Muscle of back (tissue), 3 donors: ENCODE measurements at regions not wholly inside any gene's neighbourhood (a gene's known extent, or its start where the extent isn't known, plus 50 kb on each side); places are given as distances from the start of the nearest gene placed in this dataset.
A peak's percentile ranks its signal among the peaks of the same experiment; 100 is the strongest.

Experiments used
- DNase-seq, 3 donors: peaks; one replicate each; pipeline versions ENCODE4 v3.0.0 to v3.0.0-alpha.2; 2013

- no peak for DNase-seq
Measured at GRCh38 chr2:109070290-109070689, 58.7 kb upstream of the SH3RF3 start.

DNA sequence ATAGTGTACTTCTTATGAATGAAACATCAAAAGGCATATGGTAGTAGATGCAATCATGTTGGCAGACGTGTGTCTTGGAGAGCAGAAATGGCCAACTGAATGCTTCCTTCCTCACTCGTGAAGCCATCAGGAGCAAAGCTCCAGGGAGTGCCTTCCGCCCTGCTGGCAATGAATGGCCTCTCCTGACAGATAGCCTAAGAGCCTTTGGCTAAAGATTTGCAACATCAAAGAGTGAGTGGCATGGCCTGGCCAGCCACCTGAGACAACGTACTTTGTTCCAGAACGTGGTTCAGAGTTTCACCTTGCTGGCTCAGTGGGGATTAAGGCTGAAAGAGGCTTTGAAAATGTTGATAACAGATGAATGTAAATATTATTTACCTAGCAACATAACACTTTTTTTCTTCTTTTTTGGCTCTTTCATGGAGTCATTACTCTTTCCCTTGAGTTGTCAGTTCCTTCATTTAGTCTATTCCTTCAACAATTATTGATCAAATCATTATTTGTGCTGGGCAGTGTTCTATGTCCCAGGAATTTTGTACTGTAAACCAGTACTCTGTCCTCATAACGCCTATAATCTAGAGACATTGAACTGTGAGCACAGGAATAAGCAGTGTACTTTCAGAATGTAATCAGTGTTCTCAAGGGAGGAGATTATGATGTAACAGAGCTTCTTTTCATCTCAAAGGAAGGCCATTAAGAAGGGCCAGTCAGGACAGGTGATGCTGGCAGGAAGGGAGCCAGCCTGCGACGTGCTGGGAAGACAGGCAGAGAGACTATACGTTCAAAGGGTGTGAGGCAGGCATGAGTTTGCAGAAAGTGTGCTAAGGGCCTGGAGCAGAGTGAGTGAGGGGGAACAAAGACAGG lies 59.4 kb upstream of the SH3RF3 start:
- DNase-seq = no peak

DNA sequence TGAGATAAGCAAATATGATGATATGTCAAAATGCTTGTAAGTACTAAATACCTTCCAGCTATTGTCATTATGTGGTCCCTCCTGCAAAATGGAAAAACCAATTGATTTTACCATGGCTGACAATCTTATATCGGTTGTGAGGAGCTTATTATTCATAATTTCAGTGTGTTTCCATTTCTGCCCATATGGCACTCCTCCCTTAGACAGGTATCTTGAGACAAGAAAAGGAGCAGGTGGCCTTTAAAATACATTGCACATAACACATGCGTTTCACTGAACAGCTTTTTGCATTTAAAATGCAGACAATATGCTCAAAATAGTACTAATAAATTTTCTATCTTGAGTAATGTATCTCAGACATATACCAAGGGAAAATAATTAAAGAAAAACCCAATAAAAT lies 60.2 kb upstream of the SH3RF3 start:
- no peak for DNase-seq

DNA sequence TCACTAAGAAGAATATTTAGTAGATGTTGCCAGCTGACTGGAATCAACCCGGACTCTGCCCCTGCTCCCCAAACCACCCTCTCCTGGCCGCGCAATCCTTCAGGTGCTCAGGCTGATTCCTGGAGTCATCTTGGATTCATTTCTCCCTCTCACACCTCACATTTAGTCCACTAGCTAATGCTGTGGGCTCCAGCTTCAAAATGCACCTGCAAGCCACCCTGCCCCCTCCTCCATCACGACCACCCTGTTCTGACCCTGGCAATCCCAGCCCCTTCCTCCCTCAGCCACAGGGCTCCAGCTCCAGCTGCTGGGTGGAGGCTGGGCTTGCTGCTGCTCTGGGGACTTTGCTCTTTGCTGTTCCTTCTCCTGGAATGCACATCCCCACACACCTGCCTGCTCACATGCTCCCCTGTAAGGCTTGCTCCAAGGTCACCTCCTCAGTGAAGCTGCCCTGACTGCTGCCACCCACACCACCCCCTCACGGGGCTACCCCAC lies 61.3 kb upstream of the SH3RF3 start:
- no peak for DNase-seq

DNA sequence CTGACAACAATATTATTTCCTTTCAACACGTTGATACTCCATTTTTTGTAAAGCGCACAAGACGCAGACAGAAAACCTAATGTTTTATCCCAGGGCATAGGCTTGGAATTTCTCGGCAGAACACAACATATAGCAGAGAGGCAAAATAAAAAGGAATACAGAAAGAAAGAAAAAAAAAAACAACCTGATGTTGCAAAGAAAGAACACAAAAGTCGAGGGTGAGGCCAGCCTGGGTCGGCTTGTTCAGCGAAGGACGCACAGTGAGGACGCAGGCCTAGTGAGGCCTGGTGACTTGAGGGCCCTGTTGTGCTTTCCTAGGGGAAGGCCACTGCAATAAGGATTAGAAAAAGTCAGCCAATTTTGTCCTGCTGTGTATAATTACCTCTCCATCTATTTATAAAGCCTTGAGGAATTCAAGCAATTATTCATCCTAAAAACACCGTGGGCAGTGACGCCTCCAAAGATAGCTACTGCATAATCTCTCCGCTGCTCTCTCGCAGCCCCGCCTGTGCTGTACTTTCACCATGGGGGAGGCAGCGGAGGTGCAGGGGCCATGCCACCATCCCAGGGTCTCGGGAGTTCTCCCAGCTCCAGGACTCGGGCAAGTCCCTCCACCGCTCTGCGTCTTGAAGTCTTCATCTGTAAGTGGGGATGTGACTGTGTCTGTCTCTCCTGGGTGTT lies 61.9 kb upstream of the SH3RF3 start:
- DNase-seq = no peak

GRCh38 chr2:109066501-109066900 lies 62.5 kb upstream of the SH3RF3 start:
- no peak for DNase-seq

GRCh38 chr2:109065391-109065734 lies 63.6 kb upstream of the SH3RF3 start:
- peak in 2 of 3 donors; percentile 9 to 23 for DNase-seq

GRCh38 chr2:109064660-109065390 lies 64.2 kb upstream of the SH3RF3 start:
- no peak for DNase-seq

DNA sequence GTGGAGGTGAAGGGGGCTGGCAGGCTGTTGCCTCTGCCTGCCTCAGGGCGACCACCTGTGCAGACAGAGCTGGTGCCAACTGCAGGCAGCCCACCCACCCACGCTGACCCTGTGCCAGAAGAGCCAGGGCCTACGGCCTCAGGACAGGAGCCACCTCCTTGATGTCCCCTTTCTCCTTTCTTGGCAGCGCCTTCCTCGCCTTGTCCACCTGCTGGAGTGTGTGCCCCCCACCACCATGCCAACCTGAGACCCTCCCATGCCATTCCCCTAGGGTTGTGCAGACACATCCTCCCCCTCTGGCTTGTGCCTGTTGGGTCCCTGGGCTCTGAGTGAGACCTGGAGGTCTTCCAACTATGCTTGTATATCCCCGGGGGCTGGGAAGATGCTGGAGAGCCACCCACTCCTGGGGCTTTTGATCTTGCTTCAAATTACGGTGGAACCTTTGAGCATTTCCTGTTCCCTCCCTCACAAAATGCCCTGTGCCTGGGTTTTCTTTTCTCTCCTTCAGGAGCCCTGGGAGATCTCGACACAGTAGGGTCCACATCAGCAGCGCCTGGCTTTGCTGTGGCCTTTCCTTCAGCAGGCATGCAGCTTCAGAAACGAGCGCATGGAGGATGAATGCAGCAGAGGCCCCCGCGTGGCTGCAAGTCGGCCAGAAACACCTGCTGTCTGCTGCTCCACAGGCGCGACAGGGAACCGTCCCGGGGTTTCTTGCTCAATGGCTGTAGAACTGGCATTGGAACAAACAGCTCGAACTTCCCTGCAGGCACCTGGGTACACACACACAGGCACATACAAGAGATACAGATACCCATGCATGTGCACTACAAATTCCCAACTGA lies 65.9 kb upstream of the SH3RF3 start:
- no peak for DNase-seq

- no peak for DNase-seq
Measured at GRCh38 chr2:109062145-109062858, 66.7 kb upstream of the SH3RF3 start.

GRCh38 chr2:109061736-109062135 lies 67.3 kb upstream of the SH3RF3 start:
- DNase-seq = no peak

GRCh38 chr2:109060496-109060895 lies 68.5 kb upstream of the SH3RF3 start:
- no peak for DNase-seq

DNA sequence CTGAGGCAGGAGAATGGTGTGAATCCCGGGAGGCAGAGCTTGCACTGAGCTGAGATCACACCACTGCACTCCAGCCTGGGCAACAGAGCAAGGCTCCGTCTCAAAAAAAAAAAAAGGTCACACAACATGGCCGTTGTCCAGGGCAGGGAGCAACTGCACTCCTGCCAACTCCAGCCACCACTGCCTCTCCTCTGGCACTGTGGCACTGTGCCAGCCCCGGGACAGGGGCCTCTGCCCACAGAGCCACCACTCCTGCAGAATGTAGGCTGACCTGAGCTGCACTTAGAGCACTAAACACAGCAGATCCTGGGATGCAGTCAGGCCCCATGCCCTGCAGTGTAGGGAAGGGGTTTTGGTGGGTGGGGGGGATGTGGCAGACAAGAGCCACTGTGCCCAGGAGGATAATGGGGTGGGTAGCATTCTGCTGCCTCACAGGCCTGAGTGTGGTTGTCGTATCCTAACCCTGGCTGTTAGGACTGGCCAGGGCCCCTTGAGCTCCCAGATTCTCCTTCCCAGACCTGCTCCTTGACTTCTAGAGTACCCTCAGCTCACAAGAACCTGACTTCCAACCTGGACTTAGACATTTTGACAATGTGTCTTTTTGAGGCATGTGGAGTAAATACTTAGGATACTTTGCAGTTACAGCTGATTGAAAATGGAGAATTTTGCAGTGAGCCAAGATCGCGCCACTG lies 69.4 kb upstream of the SH3RF3 start:
- DNase-seq = peak in 1 of 3 donors; percentile 7

DNA sequence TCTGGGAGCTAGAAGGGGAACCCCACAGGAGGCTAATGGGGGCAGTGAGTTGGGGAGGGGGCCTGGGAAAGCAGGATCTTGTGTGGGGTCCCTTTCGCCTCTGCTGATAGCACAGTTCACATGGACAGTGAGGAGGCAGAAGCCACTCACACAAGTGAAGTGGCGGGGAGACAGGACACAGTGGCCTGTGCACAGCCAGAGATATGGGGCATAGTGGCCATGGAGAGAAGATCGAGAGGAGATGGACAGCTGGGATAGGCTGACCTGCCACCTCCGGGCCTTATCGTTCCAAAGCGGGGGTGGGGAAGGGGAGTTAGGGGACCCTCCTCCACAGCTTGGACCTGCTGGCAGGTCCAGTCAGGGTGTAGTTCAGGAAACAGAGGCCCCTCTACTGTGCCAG lies 69.8 kb upstream of the EDAR start:
- DNase-seq = no peak

DNA sequence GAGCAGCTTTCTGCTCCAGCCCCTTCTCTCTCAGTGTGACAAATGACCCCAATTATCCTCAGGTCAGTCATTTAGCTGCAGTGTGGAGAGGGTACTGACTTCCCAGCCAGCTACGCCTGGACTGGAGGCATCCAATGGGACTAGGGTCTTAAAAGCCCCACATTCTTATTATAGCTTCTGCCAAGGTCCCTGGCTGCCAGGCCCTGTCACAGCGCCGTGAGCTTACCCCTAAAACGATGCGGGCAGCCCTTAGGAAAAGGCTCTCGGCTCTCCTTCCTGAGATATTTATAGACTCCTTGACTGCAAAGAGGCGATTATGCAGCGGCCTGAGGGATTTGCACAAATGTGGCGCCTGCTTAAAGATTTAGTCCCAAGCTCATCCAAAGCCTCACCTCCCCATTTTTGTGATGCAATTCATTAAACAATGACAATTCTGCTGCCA lies 69.2 kb upstream of the EDAR start:
- no peak for DNase-seq

GRCh38 chr2:109057686-109058085 lies 68.7 kb upstream of the EDAR start:
- no peak for DNase-seq

DNA sequence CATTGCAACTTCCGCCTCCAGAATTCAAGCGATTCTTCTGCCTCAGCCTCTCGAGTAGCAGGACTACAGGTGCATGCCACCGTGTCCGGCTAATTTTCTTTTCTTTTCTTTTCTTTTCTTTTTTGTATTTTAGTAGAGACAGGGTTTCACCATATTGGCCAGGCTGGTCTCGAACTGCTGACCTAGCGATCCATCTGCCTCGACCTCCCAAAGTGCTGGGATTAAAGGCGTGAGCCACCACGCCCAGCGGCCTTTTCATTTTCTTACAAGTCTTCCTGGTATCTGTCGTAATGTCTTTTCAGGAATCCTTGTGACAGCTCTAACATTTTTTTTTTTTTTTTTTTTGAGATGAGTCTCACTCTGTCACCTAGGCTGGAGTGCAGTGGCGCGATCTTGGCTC lies 66.4 kb upstream of the EDAR start:
- DNase-seq = no peak

DNA sequence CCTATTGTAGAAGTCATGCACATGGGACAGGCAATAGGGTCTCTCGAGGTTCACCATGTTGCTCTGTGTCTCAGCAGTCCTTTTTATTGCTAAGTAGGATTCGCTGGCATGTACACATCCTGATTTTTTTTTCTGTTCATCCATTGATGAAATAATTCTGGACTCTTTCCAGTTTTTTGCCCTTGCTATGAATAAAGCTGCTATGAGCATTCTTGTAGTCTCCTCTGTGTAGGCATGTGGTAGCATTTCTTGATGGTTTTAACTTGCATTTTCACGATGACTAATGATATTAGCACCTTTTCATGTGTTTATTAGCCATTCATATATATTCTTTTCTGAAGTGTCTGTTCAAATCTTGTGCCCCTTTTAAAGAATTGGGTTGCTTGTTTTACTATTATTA lies 65.8 kb upstream of the EDAR start:
- no peak for DNase-seq

DNA sequence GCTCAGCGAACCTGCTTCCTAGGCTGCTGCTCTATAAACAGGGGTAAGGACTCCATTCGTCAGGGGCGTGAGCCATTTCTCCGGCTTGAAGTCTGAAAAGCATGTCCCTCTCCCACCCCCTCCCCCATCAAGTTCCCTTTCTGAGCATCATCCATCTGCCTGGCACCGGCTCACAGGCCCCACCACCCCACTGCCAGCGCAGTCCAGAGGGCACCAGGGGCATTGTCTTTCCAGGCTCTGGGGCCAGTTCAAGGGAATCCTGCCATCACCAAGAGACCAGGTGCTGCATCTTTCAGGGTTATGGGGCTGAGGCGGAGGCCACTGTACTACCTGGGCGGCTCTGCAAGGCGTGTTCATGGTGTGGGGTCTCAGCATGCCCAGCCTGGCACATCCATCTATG lies 64.7 kb upstream of the EDAR start:
- DNase-seq = no peak

DNA sequence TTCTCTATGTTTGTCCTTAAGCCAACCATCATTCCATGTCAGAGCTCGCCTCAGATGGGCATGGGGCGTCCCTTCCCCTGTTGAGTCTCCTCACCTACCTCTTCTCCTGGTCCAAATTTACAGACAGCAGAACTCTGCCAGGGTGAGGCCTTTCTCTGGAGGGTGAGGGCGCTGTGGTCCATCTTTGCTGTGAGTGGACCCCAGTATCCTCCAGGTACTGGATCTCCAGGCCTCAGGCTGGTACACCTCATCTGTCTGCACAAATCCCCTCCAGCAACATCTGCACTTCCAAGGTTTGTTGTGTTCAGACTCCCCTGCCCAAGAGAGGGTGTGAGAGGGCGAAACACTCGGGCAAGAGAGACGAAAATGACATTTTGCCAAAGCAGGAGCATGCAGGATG lies 63.9 kb upstream of the EDAR start:
- no peak for DNase-seq
